ENCODE measurements at regions not wholly inside any gene's neighbourhood (a gene's known extent, or its start where the extent isn't known, plus 50 kb on each side); places are given as distances from the start of the nearest gene placed in this dataset.

- H3K4me3 ChIP-seq (ENCODE audit: low read length), result no peak overlapping the region
- no peak for DNase-seq (ENCODE audit: low read depth, low spot score)
These were observed 56.6 kb upstream of the MAP2 start for GRCh38 chr2:209367075-209367747.

GRCh38 chr2:209368406-209368805 is 55.4 kb upstream of the MAP2 start:
- no peak for DNase-seq (ENCODE audit: low read depth, low spot score)
- H3K4me3 ChIP-seq (ENCODE audit: low read length), result no peak overlapping the region

GRCh38 chr2:209368914-209369313 is 54.9 kb upstream of the MAP2 start:
- DNase-seq (ENCODE audit: low read depth, low spot score), result no peak
- H3K4me3 ChIP-seq (ENCODE audit: low read length), result no peak overlapping the region

- no peak overlapping the region for H3K4me3 ChIP-seq (ENCODE audit: low read length)
- no peak for DNase-seq (ENCODE audit: low read depth, low spot score)
These were observed 54.2 kb upstream of the MAP2 start for GRCh38 chr2:209369656-209370055.

GRCh38 chr2:209371407-209371806 is 52.4 kb upstream of the MAP2 start:
- no peak for DNase-seq (ENCODE audit: low read depth, low spot score)
- H3K4me3 ChIP-seq (ENCODE audit: low read length), result no peak overlapping the region

All from Jurkat, Clone E6-1 (cell line).